Glomerular visceral epithelial cell (primary cell): ENCODE measurements at regions not wholly inside any gene's neighbourhood (a gene's known extent, or its start where the extent isn't known, plus 50 kb on each side); places are given as distances from the start of the nearest gene placed in this dataset.
"Not testable (repeated sequence)": the region's sequence is repeated elsewhere in the genome, so short reads cannot be mapped to it uniquely, and the experiment has no call there.

Experiments used
- DNase-seq: peaks from one replicate; pipeline ENCODE4 v3.0.0-alpha.2; 2016; ENCODE audit errors: extremely low spot score

DNA sequence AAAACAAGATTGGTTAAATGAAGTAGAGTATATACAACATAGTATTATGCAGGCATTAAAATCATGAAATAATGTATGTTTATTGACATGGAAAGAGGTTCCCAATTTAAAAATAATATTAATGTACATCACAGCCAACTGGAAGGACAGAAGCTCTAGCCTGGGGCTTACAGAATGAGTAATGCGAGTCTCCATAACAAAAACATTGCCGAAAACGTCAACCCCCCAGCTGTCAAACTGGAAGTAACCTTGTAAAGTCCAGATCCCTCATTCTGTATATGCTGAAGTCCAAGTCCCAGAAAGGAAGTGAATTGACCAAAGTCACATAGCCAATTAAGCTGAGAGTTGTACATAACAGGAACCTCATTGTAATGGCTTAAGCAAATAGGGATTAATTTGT is 128.7 kb upstream of the ECI2 start:
- no peak for DNase-seq

DNA sequence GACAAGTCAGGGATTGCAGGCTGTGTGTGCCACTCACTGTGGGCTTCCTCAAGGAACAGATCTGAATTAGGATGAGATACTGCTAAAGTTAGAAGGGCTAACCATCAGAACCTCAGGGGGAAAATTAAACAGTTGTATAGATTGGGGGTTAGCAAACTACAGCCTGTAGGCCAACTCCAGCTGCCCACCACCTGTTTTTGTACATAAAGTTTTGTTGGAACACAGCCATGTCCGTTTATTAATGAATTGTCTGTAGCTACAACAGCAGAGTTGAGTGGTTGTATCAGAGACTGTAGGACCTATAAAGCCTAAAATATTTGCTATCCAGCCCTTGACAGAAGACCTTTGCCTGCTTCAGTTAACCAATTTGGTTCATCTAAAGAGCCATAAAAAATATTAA is 127.2 kb upstream of the ECI2 start:
- no peak for DNase-seq

DNA sequence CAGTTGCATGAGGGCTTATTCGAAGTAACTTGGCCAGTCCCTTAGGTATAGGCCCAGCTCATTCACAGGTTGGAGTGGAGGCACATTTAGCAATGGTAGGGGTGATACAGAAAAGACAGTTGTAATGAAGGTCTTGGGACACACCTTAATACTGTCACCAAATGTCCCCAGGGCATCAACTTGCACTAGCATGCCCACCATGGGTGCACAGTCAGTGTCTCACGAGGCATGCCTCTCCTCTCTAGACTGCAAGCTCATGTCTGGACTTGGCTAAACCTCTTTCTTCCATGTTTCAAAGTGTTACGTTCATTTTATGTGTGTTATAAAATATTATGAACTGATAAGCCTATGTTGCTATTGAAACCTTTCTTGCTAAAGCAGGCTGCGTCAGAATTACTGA is 124.0 kb upstream of the ECI2 start:
- DNase-seq, result no peak

DNA sequence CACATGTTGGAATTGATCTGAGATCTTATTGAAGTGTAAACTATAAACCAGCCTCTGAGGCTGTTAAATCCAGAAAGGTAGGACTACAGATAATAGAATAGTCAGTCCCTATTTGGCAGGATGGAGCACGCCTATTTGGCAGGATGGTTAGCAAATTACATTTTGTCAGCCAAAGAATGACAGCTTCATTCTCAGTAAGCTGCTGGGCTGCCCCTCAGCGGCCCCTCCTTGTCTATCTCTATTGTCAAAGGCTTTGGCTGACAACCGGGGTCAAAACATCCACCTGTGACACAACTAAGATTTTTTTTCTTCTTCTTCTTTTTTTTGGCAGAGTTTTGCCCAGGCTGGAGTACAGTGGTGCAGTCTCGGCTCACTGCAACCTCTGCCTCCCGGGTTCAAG is 123.4 kb upstream of the ECI2 start:
- no peak for DNase-seq

DNA sequence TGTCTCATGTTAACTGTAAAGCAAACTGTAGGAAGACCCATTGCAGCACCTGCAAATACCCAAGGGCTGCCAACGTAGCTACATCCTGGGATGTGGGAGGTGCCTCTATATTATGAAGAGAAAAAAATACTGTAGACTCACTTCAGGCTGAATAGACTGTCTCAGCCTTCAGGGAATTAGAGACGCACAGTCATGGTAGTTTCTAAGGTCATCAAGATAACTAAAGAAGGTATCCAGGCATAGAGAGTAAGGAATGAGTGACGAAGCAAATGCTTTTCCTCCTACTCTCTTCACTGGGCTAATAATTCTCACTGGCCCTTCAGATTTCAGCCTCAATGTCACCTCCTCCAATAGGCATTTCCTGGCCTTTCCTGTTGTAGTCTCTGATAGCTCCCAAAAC is 121.6 kb upstream of the ECI2 start:
- DNase-seq, result no peak

DNA sequence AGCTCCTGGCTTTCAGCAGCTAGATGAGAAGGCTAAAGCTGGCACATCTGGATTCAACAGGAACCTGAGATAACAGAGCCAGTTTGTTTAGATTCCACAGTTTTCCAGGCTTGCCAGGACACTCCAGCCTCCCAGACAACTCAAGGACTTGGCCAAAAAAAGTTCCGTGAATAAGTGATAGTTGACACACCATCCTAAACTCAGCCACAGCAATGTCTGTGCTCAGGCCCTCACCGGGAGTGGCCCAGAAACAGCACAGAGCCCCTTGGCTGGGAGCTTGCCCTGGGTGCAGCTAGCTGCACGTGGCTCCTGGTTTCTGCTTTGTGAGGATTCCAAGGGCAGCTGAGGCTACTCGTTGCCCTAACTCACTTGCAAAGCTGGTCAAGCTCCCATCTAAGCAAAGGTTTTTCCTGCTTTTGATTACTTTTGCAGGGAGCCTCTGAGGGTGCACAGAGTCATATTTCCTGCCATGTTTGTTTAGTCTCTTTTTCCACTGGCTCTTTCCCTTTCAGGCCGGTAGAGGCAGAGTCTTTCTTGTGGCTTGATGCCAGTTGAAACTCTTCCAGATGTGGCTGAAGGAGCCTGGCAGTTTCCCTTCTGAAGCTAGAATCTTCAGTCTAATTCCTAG is 118.3 kb upstream of the ECI2 start:
- peak; percentile 29 for DNase-seq

DNA sequence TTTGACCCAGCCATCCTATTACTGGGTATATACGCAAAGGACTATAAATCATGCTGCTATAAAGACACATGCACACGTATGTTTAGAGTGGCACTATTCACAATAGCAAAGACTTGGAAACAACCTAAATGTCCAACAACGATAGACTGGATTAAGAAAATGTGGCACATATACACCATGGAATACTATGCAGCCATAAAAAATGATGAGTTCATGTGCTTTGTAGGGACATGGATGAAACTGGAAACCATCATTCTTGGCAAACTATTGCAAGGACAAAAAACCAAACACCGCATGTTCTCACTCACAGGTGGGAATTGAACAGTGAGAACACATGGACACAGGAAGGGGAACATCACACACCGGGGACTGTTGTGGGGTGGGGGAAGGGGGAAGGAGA is 117.1 kb upstream of the ECI2 start:
- not testable (repeated sequence) for DNase-seq

DNA sequence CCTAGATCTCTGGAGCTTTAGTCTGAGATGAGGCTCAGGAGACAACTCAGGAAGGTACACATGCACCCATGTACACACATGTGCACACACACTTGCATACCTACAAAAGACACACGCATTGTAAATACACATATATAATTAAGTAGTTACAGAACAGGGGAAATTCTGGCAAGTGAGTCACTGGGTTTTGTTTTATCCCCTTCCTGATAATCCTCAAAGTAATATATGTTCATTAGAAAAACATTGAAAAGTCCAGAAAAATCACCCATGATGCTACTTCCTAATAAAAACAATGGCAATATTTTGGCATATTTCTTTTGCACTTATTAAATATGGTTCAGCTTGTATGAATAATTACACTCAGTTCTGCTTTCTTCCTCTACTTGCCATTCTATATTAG is 115.3 kb upstream of the ECI2 start:
- DNase-seq, result no peak

DNA sequence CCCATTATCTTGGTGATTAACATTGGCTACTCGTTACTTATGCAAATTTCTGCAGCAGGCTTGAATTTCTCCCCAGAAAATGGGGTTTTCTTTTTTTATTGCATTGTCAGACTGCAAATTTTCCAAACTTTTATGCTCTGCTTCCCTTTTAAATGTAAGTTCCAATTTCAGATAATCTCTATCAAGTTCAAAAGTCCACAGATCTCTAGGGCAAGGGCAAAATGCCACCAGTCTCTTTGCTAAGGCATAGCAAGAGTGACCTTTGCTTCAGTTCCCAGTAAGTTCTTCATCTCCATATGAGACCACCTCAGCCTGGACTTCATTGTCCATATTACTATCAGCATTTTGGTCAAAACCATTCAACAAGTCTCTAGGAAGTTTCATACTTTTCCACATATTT is 108.5 kb upstream of the ECI2 start:
- DNase-seq, result not testable (repeated sequence)

DNA sequence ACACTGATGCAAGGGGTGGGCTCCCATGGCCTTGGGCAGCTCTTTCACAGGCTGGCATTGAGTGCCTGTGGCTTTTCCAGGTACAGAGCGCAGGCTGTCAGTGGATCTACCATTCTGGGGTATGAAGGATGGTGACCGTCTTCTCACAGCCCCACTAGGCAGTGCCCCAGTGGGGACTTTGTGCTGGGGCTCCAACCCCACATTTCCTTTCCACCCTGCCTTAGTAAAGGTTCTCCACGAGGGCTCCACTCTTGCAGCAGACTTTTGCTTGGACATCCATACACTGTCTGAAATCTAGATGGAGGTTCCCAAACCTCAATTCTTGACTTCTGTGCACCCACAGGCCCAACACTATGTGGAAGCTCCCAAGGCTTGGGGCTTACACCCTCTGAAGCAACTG is 107.9 kb upstream of the ECI2 start:
- no peak for DNase-seq

DNA sequence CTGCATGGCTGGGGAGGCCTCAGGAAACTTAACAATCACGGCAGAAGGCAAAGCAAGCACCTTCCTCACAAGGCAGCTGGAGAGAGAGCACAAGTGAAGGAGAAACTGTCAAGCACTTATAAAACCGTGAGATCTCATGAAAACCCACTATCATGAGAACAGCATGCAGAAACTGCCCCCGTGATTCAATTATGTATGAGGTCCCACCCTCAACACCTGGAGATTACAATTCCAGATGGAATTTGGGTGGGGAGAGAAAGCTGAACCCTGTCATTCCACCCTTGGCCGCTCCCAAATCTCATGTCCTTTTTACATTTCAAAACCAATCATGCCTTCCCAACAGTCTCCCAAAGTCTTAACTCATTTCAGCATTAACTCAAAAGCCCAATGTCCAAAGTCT is 107.2 kb upstream of the ECI2 start:
- no peak for DNase-seq

DNA sequence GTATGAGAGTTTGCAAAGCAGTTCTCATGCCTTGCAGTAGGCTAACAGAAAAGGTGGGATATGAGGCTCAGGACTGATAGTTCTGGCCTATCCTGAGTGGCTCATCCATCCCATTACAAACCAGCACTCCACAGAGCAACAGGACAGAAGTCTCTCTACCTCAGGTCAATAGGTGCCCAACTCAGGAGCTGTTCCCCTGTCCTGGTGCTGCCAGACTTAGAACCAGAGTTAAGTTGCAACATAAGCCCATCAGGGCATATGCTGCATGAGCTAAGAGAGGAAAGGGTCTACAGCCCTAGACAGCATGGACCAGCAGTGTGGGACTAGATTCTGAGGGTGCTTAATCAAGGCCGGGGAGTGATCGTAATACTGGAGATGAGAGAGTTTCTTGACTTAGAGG is 104.8 kb upstream of the ECI2 start:
- DNase-seq, result no peak

DNA sequence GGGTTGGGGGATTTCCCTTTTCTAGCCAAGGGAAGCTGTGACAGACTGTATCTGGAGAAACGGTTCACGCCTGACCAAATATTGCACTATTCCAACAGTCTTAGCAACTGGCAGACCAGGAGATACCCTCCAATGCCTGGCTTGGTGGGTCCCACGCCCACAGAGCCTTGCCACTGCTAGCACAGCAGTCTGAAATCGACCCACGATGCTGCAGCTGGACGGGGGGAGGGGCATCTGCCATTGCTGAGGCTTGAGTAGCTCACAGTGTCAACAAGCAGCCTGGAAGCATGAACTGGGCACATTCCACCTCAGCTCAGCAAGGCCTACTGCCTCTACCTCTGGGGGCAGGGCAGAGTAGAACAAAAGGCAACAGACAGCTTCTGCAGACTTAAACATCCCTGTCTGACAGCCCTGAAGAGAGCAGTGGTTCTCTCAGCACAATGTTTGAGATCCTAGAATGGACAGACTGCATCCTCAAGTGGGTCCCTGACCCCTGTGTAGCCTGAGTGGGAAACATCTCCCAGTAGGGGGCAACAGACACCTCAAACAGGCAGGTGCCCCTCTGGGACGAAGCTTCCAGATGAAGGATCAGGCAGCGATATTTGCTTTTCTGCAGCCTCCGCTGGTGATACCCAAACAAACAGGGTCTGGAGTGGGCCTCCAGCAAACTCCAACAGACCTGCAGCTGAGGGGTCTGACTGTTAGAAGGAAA is 89.9 kb upstream of the ECI2 start:
- DNase-seq, result no peak

DNA sequence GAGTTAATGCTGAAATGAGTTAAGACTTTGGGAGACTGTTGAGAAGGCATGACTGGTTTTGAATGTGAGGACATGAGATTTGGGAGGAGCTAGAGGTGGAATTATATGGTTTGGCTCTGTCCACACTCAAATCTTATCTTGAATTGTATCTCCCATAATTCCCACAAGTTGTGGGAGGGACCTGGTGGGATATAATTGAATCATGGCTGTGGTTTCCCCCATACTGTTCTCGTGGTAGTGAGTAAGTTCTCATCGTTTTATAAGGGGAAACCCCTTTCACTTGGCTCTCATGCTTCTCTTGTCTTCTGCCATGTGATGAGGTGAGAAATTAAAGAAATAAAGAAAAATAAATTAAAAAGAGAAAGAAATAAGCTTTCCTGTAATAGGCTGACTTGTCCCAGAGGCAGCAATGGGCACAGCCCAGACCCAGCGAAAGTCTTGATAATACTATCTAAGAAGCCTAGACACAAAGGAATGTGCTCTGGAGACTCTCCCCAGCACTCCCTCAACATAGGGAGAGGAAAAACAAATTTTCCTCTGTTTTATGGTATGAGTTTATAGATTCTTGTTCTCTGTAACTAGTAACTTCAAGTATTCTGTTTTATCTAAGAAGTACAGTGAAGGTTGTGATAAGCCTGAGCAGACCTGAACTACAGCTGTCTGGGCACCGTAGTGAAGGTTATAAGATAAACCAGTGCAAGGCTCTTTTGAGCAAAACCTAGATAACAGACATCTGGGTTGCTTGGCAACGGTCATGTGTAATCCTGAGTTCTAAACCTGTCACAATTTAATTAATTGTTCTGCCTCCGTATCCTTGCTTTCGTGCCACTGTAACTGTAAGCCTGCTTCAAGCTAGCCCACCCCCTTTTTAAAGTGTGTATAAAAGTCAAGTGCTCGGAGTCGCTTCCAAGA is 88.9 kb upstream of the ECI2 start:
- DNase-seq, result peak; percentile 17

DNA sequence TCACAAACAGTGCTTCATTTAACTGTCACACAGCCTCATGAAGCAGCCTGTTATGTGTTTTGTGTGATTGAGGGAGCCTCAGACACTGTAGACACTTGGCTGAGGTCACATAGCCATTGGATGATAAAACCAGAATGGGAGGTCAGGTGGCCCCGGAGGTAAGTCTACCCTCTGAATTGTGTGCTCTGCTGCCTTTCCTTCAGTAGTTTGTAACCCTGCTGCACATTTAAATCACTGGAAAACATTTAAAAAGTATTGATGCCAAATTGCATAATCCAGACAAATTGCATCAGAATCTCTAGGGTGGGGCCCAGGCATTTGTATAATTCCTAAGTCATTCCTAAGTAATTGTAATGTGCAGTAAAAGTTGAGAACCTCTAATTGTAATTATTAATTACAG is 85.2 kb upstream of the ECI2 start:
- no peak for DNase-seq

DNA sequence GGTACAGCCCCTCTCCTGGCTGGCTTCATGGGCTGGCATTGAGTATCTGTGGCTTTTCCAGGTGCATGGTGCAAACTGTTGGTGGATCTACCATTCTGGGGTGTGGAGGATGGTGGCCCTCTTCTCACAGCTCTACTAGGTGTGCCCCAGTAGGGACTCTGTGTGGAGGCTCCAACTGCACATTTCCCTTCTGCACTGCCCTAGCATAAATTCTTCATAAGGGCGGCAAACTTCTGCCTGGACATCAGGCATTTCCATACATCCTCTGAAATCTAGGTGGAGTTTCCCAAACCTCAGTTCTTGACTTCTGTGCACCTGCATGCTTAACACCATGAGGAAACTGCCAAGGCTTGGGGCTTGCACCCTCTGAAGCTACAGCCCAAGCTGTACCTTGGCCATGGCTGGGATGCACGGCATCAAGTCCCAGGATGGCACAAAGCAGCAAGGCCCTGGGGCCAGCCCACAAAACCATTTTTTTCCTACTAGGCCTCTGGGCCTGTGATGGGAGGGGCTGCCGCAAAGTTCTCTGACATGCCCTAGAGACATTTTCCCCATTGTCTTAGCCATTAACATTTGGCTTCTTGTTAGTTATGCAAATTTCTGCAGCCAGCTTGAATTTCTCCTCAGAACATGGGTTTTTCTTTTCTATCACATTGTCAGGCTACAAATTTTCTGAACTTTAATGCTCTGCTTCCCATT is 83.4 kb upstream of the ECI2 start:
- not testable (repeated sequence) for DNase-seq

DNA sequence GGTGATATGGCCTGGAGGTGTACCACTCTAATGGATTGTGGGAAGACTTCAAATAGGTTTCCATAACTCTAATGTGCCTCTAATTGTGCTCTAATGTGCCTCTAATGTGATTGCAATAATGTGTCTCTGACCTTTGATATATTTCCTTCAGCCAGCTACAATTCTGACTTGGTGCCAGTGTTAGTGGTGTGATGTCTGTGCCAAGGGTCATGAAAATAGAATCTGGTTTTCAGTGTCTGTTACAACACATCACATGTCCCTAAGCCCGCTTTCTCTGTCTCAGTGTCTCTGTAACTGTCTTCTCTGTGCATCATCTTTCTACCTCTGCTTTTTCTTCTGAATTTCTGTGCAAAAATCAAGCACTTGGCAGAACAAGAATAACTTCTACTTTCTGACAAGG is 77.2 kb upstream of the ECI2 start:
- DNase-seq, result no peak

DNA sequence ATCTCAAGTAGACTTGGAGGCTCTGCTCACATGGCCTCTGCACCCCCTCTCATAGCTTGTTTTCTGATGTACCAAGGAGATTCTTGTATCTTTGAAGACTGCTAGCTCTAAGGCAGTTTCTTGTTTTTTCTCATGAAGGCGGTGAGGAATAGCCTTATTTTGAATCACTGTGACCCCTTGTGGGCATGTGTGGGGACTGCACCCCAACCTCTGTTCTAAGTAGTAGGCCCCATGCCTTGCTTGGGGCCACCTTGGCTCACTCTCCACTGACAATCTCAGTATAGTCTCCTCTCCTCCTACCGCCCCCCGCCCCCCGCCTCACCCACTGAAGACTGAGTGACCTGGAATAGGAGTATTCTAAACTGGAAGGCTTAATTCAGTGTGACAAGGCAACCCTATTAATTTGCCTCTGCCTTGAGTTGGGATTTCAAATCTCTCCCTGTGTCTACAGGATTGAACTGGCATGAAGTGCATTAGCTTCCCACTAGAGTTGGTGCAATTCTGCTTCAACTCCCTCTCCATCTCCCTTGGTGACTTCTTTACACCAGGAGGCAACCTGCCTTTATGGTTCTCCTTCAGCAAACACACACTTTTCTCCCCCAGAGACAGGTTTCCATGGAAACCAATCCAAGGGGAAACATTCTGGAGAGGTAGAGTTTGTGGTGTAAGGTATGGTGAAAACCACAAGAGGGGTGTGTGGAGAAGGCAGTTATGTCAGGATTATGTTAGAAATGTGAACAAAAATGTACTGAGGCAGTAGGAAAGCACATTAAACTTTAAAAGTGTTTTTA is 75.4 kb upstream of the ECI2 start:
- peak; percentile 58 for DNase-seq

DNA sequence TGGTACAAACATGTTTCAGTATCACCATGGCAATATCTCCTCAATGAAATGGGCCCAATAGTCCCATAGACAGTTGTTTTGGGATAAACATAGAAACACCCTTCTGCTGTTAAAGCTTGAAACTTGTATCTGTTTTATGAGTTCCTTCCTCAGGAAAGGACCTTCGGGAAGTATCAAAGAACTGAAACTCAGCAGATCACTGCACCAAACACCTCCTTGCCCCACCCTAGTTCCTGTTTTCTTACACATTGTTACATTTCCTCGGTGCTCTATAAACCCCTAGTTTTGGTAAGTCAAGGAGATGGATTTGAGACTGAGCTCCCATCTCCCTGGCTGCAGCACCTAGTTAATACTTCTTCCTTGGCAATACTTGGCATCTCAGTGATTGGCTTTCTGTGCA is 73.8 kb upstream of the ECI2 start:
- DNase-seq, result no peak

DNA sequence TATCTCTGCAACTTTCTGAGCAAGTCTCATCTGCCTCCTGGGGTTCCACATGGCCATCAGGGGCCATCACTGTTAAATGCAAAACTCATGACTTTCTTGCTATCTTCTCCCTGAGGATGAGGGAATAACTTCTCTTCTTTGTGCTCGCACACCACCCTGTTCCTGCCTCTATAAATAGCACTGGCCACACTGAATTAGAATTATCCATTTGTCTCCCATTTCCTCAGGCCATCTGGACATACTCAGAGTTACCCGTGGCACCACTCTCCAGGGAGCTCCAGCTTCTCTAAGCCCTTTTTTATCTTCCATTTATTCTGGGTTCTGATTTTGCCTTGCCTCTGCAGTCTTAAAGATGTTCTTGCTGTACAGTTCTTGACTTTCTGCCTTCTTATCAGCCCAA is 72.8 kb upstream of the ECI2 start:
- no peak for DNase-seq

DNA sequence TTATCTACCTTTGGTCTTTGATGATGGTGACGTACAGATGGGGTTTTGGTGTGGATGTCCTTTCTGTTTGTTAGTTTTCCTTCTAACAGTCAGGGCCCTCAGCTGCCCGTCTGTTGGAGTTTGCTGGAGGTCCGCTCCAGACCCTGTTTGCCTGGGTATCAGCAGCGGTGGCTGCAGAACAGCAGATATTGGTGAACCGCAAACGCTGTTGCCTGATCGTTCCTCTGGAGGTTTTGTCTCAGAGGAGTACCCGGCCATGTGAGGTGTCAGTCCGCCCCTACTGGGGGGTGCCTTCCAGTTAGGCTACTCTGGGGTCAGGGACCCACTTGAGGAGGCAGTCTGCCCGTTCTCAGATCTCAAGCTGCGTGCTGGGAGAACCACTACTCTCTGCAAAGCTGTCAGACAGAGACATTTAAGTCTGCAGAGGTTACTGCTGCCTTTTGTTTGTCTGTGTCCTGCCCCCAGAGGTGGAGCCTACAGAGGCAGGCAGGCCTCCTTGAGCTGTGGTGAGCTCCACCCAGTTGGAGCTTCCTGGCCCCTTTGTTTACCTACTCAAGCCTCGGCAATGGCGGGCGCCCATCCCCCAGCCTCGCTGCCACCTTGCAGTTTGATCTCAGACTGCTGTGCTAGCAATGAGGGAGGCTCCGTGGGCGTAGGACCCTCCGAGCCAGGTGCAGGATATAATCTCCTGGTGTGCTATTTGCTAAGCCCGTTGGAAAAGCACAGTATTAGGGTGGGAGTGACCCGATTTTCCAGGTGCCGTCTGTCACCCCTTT is 68.5 kb upstream of the ECI2 start:
- DNase-seq, result not testable (repeated sequence)
